Renal pelvis (tissue), 1 donor: ENCODE measurements at regions not wholly inside any gene's neighbourhood (a gene's known extent, or its start where the extent isn't known, plus 50 kb on each side); places are given as distances from the start of the nearest gene placed in this dataset.

ENCODE experiments used
- DNase-seq: peaks from one replicate; pipeline ENCODE4 v3.0.0-alpha.2; 2013

- no peak for DNase-seq
Measured at GRCh38 chr11:70521475-70522308, 123.4 kb downstream of the CTTN start.

GRCh38 chr11:70522309-70522592 lies 123.9 kb downstream of the CTTN start:
- no peak for DNase-seq

DNA sequence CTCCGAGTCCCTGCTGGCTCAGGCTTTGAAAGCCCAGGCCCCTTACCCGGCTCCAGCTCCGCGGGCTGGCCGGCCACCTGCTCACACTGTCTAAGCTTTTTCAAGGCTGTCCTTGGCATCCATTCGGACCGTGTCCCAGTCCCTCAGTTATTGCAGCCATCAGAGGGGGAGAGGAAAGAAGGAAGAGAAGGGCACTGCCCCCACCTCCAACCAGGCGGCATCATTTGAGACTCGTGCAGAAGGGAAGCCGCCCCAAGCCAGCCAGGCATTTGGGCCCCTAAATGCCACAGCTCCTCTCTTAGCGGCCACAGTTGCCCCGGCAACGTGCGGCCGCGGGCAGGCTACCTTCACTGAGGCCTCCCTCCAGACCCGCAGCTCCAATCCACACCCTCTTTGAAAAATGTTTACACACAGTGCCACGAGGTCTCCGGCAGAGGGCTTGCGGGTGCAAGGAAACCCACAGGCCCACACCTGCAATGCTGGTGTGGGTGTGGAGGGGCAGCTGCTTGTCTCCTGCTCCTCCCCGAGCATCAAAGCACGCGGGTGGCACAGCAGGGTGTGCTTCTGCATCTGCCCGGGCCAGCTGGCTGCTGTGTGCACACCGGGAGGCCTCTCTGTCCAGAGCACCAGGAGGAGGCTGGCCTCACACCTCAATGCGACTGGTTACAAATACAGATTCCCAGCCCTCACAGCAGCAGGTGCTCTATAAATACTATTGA lies 124.4 kb downstream of the CTTN start:
- DNase-seq, result no peak

GRCh38 chr11:70523384-70524095 lies 125.2 kb downstream of the CTTN start:
- no peak for DNase-seq

GRCh38 chr11:70524096-70524922 lies 126.0 kb downstream of the CTTN start:
- no peak for DNase-seq

DNA sequence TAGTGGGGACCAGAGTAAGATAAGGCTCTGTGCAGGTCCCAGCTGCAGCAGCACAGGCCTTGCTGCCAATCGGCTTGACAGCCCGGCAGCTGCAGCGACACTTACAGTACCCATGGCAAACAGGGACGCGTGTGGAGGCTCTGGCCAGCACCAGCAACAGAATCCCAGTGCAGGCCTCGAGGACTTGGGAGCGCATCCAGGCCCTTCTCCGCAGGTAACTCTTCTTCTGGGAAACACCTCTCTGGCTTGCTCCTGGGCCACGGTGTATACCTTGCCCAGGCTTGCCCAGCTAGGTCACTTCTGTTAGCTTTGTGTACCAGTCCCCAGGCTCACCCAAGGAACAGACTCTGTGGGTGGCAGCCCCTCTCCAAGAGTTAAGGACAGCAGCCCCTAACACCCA lies 126.7 kb downstream of the CTTN start:
- DNase-seq, result no peak

DNA sequence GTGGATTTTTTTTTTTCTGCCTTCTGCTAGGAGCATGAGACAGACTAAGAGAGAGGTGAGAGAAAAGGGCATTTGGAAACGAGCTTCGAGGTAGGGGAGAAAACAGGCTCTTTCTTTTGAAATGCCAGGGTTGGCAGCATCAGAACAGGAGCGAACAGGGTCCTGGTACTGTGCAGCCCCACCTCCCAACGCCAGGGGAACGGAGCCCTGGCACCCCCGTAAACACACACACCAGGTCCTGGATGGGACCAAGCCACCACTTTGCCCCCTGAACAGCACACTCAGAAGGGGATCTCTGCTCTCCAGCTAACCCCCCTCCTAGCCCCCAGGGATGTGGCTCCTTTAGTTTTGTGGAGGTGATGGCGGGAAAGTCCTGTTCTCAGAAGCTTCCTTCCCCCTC lies 127.1 kb downstream of the CTTN start:
- no peak for DNase-seq

DNA sequence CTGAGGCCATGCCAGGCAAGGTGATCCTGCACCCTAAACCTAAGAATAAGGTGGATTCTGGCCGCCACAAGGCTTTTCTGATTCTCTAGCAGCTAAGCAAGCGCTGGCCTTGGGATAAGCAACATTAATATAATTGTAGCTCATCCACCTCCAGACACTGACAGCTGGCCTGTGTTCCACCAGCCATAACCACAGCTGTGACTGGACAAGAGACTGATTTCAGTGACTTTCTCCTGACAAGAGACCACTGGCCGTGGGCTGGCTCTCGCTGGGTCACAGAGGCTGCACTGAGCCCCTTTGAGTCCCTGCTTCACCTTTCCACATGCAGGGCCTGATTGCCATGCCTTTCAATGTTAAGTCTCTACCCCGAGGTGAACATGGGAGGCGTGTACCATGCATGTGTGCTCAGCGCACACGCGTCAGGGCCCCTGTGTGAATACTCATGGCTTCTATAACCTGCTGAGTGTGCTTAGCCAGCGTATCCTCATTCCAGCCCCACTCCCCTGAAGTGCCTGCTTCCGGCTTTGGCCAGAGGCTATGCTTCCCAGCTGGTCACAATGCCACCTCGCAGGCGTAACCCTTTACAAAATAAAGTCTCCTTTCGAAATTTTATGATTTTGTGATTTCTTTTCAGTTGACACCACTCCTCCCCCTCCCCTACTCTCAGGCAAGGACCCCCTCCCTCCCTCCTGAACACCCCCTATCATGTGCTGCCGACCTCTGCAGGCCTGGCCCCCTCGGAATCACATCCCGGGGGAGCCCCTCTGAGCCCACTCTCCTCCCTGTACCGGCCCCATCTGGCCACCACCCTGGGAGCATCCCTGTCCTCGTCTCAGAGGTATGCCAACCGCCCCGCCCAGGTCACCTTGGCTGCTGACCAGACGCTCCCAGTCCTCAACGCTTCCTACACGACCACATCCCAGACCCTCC lies 128.1 kb downstream of the CTTN start:
- no peak for DNase-seq

DNA sequence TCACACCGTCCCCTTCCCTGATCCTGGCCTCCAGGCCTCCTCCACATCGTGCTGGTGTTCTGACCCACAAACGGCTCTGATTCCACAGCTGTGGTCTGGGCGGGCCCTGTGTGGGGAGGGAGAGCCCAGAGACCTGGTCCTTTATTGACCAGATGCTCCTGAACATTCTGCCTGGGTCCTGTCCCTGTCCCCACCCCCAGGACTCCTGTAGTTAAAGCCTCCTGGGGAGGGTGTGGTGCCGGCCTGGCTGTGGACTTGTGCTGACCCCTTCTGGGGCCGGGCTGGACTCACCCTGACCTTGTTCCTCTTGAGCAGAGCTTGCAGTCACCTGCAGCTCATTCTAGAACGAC lies 128.7 kb downstream of the CTTN start:
- DNase-seq, result no peak

- DNase-seq, result no peak
Measured at GRCh38 chr11:70527429-70528045, 129.2 kb downstream of the CTTN start.

DNA sequence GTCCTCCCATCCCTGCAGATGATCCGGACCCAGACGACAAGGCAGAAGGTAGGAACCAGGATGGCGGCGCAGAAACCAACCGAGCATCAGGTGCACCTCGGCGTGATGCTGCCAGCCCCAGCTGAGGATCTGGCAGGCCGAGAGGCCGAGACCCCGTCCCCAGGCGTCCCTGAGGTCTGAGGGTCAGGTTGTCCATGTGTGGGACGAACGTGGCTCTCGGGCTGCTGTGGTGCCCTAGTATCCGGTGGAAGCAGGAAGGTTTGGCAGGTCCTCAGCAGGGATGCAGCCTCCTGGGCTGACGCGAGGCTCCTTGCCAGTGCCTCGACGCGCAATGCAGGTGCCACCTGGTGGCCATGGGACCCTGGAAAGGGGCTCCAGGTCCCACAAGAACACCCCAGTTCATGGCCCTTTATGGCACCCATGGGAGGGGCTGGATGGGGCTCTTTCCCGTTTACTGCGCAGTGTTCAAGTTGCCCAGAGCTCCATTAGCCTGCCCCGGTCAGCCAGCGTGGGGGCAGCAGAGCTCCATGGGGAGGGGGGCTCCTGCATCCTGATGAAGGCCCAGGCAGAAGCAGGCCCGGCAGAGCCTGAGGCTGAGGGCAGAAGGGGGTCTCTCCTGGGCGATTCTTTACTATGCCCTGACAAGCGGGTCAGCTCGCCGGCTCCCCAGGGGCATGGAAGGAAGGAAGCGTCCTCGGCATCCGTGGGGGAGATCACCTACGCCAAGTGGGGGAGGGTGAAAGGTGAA lies 129.9 kb downstream of the CTTN start:
- DNase-seq, result no peak

DNA sequence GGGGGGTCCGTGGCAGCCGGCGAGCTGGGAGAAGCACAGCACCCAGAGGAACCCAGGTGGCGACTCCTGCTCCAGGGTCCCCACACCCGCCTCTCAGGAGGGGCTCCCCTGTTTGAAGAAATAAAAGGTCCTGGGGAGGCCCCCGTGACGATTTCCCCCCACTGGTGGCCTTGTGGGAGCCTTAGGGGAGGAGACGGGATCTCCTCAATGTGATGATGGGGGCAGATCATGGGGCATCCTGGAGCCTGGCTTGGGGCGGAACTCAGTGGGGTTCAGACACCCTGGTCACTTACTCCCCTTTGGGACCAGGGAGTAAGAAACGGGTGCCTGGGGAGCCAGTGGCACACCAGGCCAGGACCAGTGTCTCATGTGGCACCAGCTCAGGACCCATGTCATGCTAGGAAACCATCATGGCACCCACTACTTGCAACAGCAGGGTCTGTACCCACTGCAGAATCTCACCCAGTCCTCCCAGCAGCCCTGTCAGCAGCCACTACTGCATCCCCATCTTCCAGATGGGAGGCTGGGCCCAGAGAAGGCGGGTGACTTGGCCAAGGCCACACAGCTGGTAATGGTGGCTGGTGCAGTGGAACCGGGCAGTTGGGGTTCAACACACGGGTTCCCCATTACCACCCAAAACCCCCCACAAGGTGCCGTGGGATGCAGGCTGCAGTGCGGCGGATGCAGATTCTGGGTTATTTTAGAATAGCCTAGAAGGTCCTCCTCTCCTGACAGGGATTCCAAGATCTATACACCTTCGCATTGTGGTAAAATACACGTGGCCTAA lies 130.7 kb downstream of the CTTN start:
- DNase-seq, result no peak

DNA sequence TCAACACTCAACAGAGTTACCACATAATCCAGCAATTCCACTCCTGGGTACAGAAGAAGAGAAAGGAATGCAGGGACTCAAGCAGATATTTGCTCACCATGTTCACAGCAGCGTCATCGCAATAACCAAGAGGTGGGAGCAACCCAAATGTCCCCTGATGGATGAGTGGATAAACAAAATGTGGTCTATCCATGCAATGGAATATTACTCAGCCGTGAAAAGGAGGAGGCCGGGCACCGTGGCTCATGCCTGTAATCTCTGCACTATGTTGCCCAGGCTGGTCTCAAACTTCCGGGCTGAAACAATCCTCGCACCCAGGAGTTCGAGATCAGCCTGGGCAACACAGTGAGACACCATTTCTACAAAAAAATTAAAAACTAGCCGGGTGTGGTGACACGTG lies 131.7 kb downstream of the CTTN start:
- no peak for DNase-seq

DNA sequence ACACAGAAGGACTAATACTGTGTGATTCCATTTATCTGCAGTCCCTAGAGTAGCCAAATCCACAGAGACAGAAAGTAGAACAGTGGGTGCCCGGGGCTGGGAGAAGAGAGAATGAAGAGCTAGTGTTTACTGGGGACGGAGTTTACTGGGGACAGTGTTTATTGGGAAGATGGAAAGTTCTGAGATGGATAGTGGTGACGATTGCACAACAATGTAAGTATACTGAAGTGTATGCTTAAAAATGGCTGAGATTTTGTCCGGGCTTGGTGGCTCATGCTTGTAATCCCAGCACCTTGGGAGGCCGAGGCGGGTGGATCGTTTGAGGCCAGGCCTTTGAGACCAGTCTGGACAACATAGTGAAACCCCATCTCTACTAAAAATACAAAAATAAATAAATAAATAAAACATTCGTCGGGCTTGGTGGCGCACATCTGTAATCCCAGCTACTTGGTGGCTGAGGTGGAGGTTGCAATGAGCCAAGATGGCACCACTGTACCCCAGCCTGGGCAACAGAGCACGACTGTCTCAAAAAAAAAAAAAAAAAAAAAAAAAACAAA lies 132.4 kb downstream of the CTTN start:
- DNase-seq, result no peak

- no peak for DNase-seq
Measured at GRCh38 chr11:70531281-70532065, 133.1 kb downstream of the CTTN start.

- no peak for DNase-seq
Measured at GRCh38 chr11:70532066-70532440, 133.7 kb downstream of the CTTN start.

DNA sequence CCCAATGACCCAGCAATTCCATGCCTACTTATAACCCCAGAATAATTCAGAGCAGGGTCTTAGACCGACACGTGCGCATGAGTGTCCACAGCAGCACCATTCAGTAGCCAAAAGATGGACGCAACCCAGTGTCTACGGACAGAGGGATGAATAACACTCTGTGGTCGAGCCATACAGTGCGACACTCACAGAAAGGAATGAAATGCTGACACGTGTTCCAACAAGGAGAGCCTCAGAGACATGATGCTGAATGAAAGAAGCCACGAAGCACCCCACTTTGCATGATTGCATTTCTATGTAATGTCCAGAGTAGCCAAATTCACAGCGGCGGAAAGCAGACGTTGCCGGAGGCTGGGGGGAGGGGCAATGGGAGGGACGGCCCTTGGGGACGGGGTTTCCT lies 134.4 kb downstream of the CTTN start:
- DNase-seq, result no peak
